ENCODE measurements at regions not wholly inside any gene's neighbourhood (a gene's known extent, or its start where the extent isn't known, plus 50 kb on each side); places are given as distances from the start of the nearest gene placed in this dataset.

DNA sequence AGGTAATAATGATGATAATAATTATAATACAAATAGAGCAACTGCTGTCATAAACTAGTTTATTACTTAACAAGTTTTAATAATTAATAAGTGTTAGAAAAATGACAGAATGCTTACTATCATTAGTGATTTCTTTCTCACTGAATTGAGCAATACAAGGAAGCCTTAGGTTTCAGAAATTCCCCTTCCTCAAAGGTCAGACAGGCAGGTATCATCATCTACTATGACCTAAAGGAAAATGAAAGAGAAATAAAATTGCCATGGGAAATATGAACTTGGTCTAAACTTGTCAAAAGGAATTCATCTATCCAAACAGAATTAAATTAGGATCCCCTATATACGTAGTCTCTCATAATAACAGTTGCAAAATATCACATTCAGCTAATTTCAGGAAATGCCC, 56.3 kb upstream of the SLC7A11 start:
- DNase-seq = no peak

- DNase-seq = no peak
These were observed 55.7 kb upstream of the SLC7A11 start for GRCh38 chr4:138297743-138298405.

DNA sequence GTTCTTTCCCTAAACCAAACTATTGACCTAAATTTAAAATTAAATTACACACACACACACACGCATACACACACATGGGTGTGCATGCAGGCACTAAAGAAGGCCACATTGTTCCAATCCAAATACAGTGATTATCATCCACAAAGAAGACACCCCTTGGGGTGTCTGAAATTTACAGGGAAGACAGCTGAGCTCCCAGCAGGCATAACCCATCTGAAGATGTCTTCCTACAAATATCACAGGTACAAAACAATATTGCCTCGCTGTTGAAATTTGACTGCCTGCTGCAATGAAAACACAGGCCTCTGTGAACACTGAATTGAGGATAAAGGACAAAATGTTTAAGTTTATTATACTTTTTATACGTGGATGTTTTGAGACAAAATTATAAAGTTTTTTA, 50.2 kb upstream of the SLC7A11 start:
- DNase-seq = no peak

All from activated T-cell treated with anti-CD3 and anti-CD28 coated beads, Interleukin-2, amount 50 U/mL, for 48 hours (primary cell).